Astrocyte (in vitro differentiated cells and primary cell): ENCODE measurements at regions not wholly inside any gene's neighbourhood (a gene's known extent, or its start where the extent isn't known, plus 50 kb on each side); places are given as distances from the start of the nearest gene placed in this dataset.

ENCODE experiments used
- DNase-seq: peaks from one replicate; pipeline ENCODE4 v3.0.0-alpha.2; 2010; ENCODE audit warnings: low read depth
- FAIRE-seq: peaks from 2 replicates; lab custom pipeline; 2011; peaks lifted over from hg19 to GRCh38; lab: Jason Lieb, UNC
- H2AFZ ChIP-seq: 2 replicates; pipeline ENCODE4 v1.6.0; 2012; ENCODE audit warnings: low read depth, low read length, inconsistent platforms
- H3K27ac ChIP-seq: 2 replicates; pipeline ENCODE4 v1.5.1; 2011; ENCODE audit warnings: low read depth, low read length, inconsistent platforms
- H3K27me3 ChIP-seq: 2 replicates; pipeline ENCODE4 v1.6.0; 2011; ENCODE audit warnings: low read length, inconsistent platforms; ENCODE audit not compliant: insufficient read depth
- H3K36me3 ChIP-seq: 2 replicates; pipeline ENCODE4 v1.5.1; 2011; ENCODE audit warnings: low read length, inconsistent platforms; ENCODE audit not compliant: insufficient read depth
- H3K4me1 ChIP-seq: 2 replicates; pipeline ENCODE4 v1.5.1; 2011; ENCODE audit warnings: low read length, inconsistent platforms; ENCODE audit not compliant: insufficient read depth
- H3K4me2 ChIP-seq: 2 replicates; pipeline ENCODE4 v1.6.0; 2012; ENCODE audit warnings: low read length, inconsistent platforms
- H3K4me3 ChIP-seq: 2 replicates; pipeline ENCODE4 v1.5.1; 2011; ENCODE audit warnings: low read depth, mild to moderate bottlenecking, low read length, inconsistent platforms; ENCODE audit not compliant: insufficient read depth
- H3K79me2 ChIP-seq: 2 replicates; pipeline ENCODE4 v1.6.0; 2012; ENCODE audit warnings: mild to moderate bottlenecking, low read length, inconsistent platforms; ENCODE audit not compliant: insufficient read depth
- H3K9ac ChIP-seq: 2 replicates; pipeline ENCODE4 v1.6.0; 2012; ENCODE audit warnings: mild to moderate bottlenecking, low read length, inconsistent platforms
- H3K9me3 ChIP-seq: 2 replicates; pipeline ENCODE4 v1.5.1; 2012; ENCODE audit warnings: low read depth, mild to moderate bottlenecking, low read length, inconsistent platforms; ENCODE audit not compliant: insufficient read depth
- H4K20me1 ChIP-seq: 2 replicates; pipeline ENCODE4 v1.6.0; 2012; ENCODE audit warnings: low read length, inconsistent platforms; ENCODE audit not compliant: insufficient read depth
- H3K27ac Mint-ChIP-seq: one replicate; pipeline ENCODE4 v1.8.0; 2021; ENCODE audit warnings: mild to moderate bottlenecking, mixed read lengths; ENCODE audit not compliant: unreplicated experiment
- H3K27me3 Mint-ChIP-seq: one replicate; pipeline ENCODE4 v1.8.0; 2021; ENCODE audit warnings: low read depth, mixed read lengths; ENCODE audit not compliant: unreplicated experiment
- H3K36me3 Mint-ChIP-seq: one replicate; pipeline ENCODE4 v1.8.0; 2021; ENCODE audit warnings: low read depth, mixed read lengths; ENCODE audit not compliant: unreplicated experiment
- H3K4me1 Mint-ChIP-seq: one replicate; pipeline ENCODE4 v1.8.0; 2021; ENCODE audit warnings: low read depth, mixed read lengths; ENCODE audit not compliant: unreplicated experiment
- H3K4me3 Mint-ChIP-seq: one replicate; pipeline ENCODE4 v1.8.0; 2021; ENCODE audit warnings: mild to moderate bottlenecking, moderate library complexity, mixed read lengths; ENCODE audit not compliant: unreplicated experiment
- H3K9me3 Mint-ChIP-seq: one replicate; pipeline ENCODE4 v1.8.0; 2021; ENCODE audit warnings: mild to moderate bottlenecking, mixed read lengths; ENCODE audit not compliant: unreplicated experiment
- EZH2 ChIP-seq: IDR thresholded peaks from 2 replicates; pipeline ENCODE4 v1.6.1; 2012; ENCODE audit warnings: mild to moderate bottlenecking, low read length, inconsistent platforms; ENCODE audit not compliant: insufficient read depth
- TF ChIP-seq, protein P1 (sequence below): IDR thresholded peaks from 2 replicates; pipeline ENCODE4 v1.5.1; 2011; ENCODE audit warnings: low read depth, mild to moderate bottlenecking, inconsistent platforms, low read length, moderate library complexity; ENCODE audit not compliant: insufficient read depth

DNA sequence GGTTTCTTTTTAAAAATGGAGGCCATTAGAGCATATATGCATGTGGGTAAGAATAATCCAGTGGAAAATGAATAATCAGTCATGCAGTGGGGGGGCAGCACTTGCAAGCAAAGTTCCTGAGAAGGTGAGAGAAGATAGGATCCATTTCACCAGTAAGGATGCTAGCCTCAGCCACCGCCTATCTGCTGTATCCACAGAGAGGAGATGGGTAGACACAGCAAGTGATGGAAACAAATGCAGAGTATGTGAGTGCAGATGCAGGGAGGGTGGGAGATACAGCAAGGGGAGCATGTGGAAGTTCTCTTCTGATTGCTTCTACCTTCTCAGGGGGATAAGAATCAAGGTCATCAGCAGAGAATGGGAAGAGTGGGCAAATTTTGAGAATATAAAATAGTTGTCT, 171.4 kb upstream of the PDE1C start:
- H3K36me3 ChIP-seq: no peaks in the 10 kb centered on the region
- no peak overlapping the region for H2AFZ ChIP-seq
- Mint-ChIP-seq H3K27ac (no peak overlapping the region), H3K27me3 (no peaks in the 10 kb centered on the region), H3K9me3 (no peaks in the 10 kb centered on the region), H3K36me3 (no peaks in the 10 kb centered on the region), H3K4me1 (no peaks in the 10 kb centered on the region), H3K4me3 (no peak overlapping the region)
- no peak overlapping the region for H3K4me3 ChIP-seq
- DNase-seq (no peak), FAIRE-seq (no peak)
- H3K9me3 ChIP-seq: no peaks in the 10 kb centered on the region
- no peak for TF ChIP-seq EZH2
- TF ChIP-seq, protein P1, sequence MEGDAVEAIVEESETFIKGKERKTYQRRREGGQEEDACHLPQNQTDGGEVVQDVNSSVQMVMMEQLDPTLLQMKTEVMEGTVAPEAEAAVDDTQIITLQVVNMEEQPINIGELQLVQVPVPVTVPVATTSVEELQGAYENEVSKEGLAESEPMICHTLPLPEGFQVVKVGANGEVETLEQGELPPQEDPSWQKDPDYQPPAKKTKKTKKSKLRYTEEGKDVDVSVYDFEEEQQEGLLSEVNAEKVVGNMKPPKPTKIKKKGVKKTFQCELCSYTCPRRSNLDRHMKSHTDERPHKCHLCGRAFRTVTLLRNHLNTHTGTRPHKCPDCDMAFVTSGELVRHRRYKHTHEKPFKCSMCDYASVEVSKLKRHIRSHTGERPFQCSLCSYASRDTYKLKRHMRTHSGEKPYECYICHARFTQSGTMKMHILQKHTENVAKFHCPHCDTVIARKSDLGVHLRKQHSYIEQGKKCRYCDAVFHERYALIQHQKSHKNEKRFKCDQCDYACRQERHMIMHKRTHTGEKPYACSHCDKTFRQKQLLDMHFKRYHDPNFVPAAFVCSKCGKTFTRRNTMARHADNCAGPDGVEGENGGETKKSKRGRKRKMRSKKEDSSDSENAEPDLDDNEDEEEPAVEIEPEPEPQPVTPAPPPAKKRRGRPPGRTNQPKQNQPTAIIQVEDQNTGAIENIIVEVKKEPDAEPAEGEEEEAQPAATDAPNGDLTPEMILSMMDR: no peak
- no peaks in the 10 kb centered on the region for H4K20me1 ChIP-seq
- H3K27me3 ChIP-seq: no peaks in the 10 kb centered on the region
- no peak overlapping the region for H3K9ac ChIP-seq
- H3K4me1 ChIP-seq: no peaks in the 10 kb centered on the region
- no peak overlapping the region for H3K27ac ChIP-seq
- H3K79me2 ChIP-seq: no peaks in the 10 kb centered on the region
- no peak overlapping the region for H3K4me2 ChIP-seq

DNA sequence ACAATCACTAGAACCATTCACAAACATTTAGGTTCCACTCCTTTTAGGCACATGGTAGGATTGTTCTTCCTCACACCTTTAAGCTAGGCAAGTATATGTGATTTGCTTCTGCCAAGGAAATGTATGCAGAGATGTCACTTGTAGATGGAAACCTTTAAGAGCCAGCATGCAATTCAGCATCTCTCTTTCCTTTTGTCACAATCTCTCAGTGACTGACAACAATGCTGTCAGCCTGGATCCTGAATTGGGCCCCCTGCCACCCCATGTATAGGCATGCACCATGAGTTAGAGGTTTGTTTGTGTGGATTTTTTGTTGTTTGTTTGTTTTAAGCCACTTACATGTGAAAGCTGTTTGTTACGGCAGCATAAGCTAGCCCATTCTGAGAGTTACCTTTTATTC, 169.6 kb upstream of the PDE1C start:
- no peaks in the 10 kb centered on the region for H3K36me3 Mint-ChIP-seq
- Histone ChIP-seq H3K27ac (no peak overlapping the region), H3K4me2 (no peak overlapping the region), H3K9me3 (no peaks in the 10 kb centered on the region), H2AFZ (no peak overlapping the region), H3K79me2 (no peaks in the 10 kb centered on the region), H3K4me3 (no peak overlapping the region), H4K20me1 (no peaks in the 10 kb centered on the region), H3K27me3 (no peaks in the 10 kb centered on the region), H3K4me1 (no peaks in the 10 kb centered on the region), H3K9ac (no peak overlapping the region), H3K36me3 (no peaks in the 10 kb centered on the region)
- no peaks in the 10 kb centered on the region for H3K27me3 Mint-ChIP-seq
- TF ChIP-seq, protein P1: no peak
- TF ChIP-seq EZH2: no peak
- H3K27ac Mint-ChIP-seq: no peak overlapping the region
- no peak for DNase-seq
- no peaks in the 10 kb centered on the region for H3K4me1 Mint-ChIP-seq
- no peak overlapping the region for H3K4me3 Mint-ChIP-seq
- no peak for FAIRE-seq
- peaks cover 2% of the 10 kb centered on the region for H3K9me3 Mint-ChIP-seq

DNA sequence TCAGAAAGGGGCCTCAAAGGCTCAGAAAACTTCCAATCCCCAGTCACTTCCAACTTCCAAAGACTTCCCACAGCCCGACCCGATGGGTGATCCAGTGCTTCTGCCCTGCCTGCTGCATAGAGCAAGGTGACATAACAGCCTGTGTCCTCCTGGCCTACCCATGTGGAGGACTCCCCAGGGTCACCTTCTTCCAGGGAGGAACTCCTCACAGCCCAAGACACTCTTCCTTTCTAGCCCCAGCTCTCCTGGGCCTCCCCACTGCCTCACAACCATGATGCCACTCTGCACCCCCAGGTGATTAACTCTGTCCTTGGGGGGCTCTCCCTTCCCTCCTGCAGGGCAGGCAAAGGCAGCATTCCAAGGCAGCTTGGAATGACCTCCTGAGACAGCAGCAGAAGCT, 158.4 kb upstream of the PDE1C start:
- Histone ChIP-seq H3K27me3 (no peaks in the 10 kb centered on the region), H3K4me3 (no peak overlapping the region), H3K79me2 (no peaks in the 10 kb centered on the region), H3K27ac (no peak overlapping the region), H3K9ac (no peak overlapping the region), H4K20me1 (no peaks in the 10 kb centered on the region), H2AFZ (no peak overlapping the region), H3K36me3 (no peaks in the 10 kb centered on the region), H3K4me2 (no peak overlapping the region), H3K9me3 (no peaks in the 10 kb centered on the region), H3K4me1 (no peaks in the 10 kb centered on the region)
- FAIRE-seq (no peak), DNase-seq (no peak)
- Mint-ChIP-seq H3K27ac (no peak overlapping the region), H3K9me3 (peaks cover 2% of the 10 kb centered on the region), H3K36me3 (no peaks in the 10 kb centered on the region), H3K4me1 (no peaks in the 10 kb centered on the region), H3K4me3 (no peak overlapping the region), H3K27me3 (peaks cover 8% of the 10 kb centered on the region)
- no peak for TF ChIP-seq EZH2
- TF ChIP-seq, protein P1: no peak
